Adrenal gland (tissue), 5 donors: ENCODE measurements at regions not wholly inside any gene's neighbourhood (a gene's known extent, or its start where the extent isn't known, plus 50 kb on each side); places are given as distances from the start of the nearest gene placed in this dataset.

ENCODE experiments used
- CTCF ChIP-seq, 6 experiments: fragments of 450-650 bp in 4 of 6; fragments of 200-600 bp in 2 of 6; sonication (generic) in 1 of 6; IDR thresholded peaks; 1 replicate in 5 of 6; 2 replicates in 1 of 6; pipeline versions ENCODE4 v1.5.1 to v1.8.0; 2016 to 2021; ENCODE audit warnings: antibody characterized with exemption in 6 of 6, mild to moderate bottlenecking in 2 of 6, moderate library complexity in 1 of 6
- POLR2A ChIP-seq, 2 donors: fragments of 450-650 bp; IDR thresholded peaks; one replicate each; pipeline ENCODE4 v1.6.1; 2017; ENCODE audit warnings: antibody characterized with exemption in 2 of 2, mild to moderate bottlenecking in 2 of 2, moderate library complexity in 1 of 2
- donor health status: DM: no; HTN: no; CAD: no.

GRCh38 chr3:101146946-101147345 is 153.7 kb upstream of the ABI3BP start:
- TF ChIP-seq CTCF (IDR thresholded peaks at IDR 0.05), result no peak
- no peak for TF ChIP-seq POLR2A (IDR thresholded peaks at IDR 0.05)
